OCI-LY7 (cell line): ENCODE measurements at regions not wholly inside any gene's neighbourhood (a gene's known extent, or its start where the extent isn't known, plus 50 kb on each side); places are given as distances from the start of the nearest gene placed in this dataset.

Experiments used
- BruUV-seq: library from RNA; stranded (reverse); fragments of 400-500 nt; replicated peaks from 2 replicates; lab custom pipeline; 2021; lab: Mats Ljungman, UMichigan
- CTCF ChIA-PET: fragments of 300-600 bp; sonication (Branson Sonifier 250); formaldehyde crosslinking; loops from one replicate; lab custom pipeline; 2022; ENCODE audit warnings: antibody characterized with exemption; ENCODE audit not compliant: unreplicated experiment; lab: Charles Lee
- POLR2A ChIA-PET: fragments of 300-600 bp; sonication (Branson Sonifier 250); formaldehyde crosslinking; loops from one replicate; lab custom pipeline; 2022; ENCODE audit warnings: antibody characterized with exemption; lab: Charles Lee
- DNase-seq: peaks from one replicate; pipeline ENCODE4 v3.0.0-alpha.2; 2015; ENCODE audit warnings: low spot score
- H2AFZ ChIP-seq: fragments of 200-600 bp; sonication (generic), shearing (Covaris generic); 2 replicates; pipeline ENCODE4 v1.6.1; 2014; ENCODE audit warnings: mild to moderate bottlenecking, antibody characterized with exemption, low read length, moderate library complexity
- H3K27ac ChIP-seq: fragments of 200-600 bp; sonication (generic); 2 replicates; pipeline ENCODE4 v1.5.1; 2014; ENCODE audit warnings: mixed run types, low read depth, mild to moderate bottlenecking, moderate library complexity, low read length, inconsistent platforms; ENCODE audit not compliant: poor library complexity, severe bottlenecking
- H3K36me3 ChIP-seq: fragments of 200-600 bp; sonication (generic); 2 replicates; pipeline ENCODE4 v1.6.1; 2014; ENCODE audit warnings: mild to moderate bottlenecking, antibody characterized with exemption, low read length, moderate library complexity, mixed read lengths; ENCODE audit not compliant: insufficient read depth
- H3K4me1 ChIP-seq: fragments of 200-600 bp; sonication (generic); 2 replicates; pipeline ENCODE4 v1.5.1; 2014; ENCODE audit warnings: mild to moderate bottlenecking, low read length; ENCODE audit not compliant: insufficient read depth, poor library complexity, severe bottlenecking
- H3K4me2 ChIP-seq: fragments of 200-600 bp; sonication (generic); 2 replicates; pipeline ENCODE4 v1.6.1; 2014; ENCODE audit warnings: mild to moderate bottlenecking, low read length
- H3K4me3 ChIP-seq: fragments of 200-600 bp; sonication (generic); 2 replicates; pipeline ENCODE4 v1.5.1; 2014; ENCODE audit warnings: mild to moderate bottlenecking, low read depth, low read length; ENCODE audit not compliant: poor library complexity, severe bottlenecking
- H3K79me2 ChIP-seq: fragments of 200-600 bp; sonication (generic); 2 replicates; pipeline ENCODE4 v1.6.1; 2016; ENCODE audit warnings: low read depth, mild to moderate bottlenecking, low read length, moderate library complexity, mixed read lengths; ENCODE audit not compliant: insufficient read depth
- H3K9me2 ChIP-seq: fragments of 200-600 bp; sonication (generic); 2 replicates; pipeline ENCODE4 v1.6.1; 2016; ENCODE audit warnings: mild to moderate bottlenecking, low read length, mixed read lengths; ENCODE audit not compliant: insufficient read depth
- H3K9me3 ChIP-seq: fragments of 200-600 bp; sonication (generic); 2 replicates; pipeline ENCODE4 v1.6.1; 2014; ENCODE audit warnings: mild to moderate bottlenecking, mixed run types, low read length, mixed read lengths
- H4K20me1 ChIP-seq: fragments of 200-600 bp; sonication (generic); 2 replicates; pipeline ENCODE4 v1.6.1; 2014; ENCODE audit warnings: mild to moderate bottlenecking, antibody characterized with exemption, low read length, moderate library complexity, mixed read lengths; ENCODE audit not compliant: insufficient read depth
- EZH2phosphoT487 ChIP-seq: fragments of 200-600 bp; sonication (generic); IDR thresholded peaks from 2 replicates; pipeline ENCODE4 v1.6.1; 2018; ENCODE audit warnings: low read depth, borderline replicate concordance, mild to moderate bottlenecking, mixed run types, antibody characterized with exemption, low read length, moderate library complexity, mixed read lengths
- intact Hi-C: fragments of 100-400 bp; cut with micrococcal nuclease; formaldehyde crosslinking; loops from one replicate; pipeline ENCODE4 v1.10.0; 2022; ENCODE audit not compliant: unreplicated experiment
- TF ChIP-seq, protein P1 (sequence below): fragments of 200-600 bp; sonication (generic); conservative IDR thresholded peaks from 2 replicates; pipeline ENCODE4 v1.5.1; 2014; ENCODE audit warnings: mild to moderate bottlenecking, antibody characterized with exemption, low read length, moderate library complexity, mixed read lengths

DNA sequence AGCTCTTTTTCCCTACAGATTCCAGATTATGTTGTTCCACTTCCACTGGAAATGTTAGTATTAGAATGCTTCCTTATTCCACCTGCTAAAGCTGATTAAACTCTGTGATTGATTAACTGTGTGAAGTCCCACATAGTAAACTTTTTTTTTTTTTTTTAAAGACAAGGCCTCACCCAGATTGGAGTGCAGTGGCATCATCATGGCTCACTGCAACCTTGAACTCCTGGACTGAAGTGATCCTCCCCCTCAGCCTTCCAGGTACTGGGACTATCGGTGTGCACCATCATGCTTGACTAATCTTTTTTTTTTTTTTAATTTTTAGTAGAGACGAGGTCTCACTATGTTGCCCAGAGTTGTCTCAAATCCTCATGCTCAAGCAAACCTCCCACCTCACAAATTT, 108.5 kb upstream of the RBMS1 start:
- Histone ChIP-seq H3K27ac (no peak overlapping the region), H3K4me3 (no peak overlapping the region), H3K4me2 (no peak overlapping the region), H3K9me2 (no peaks in the 10 kb centered on the region), H3K9me3 (no peaks in the 10 kb centered on the region), H3K79me2 (no peaks in the 10 kb centered on the region), H3K4me1 (no peaks in the 10 kb centered on the region), H4K20me1 (no peaks in the 10 kb centered on the region), H3K36me3 (no peaks in the 10 kb centered on the region), H2AFZ (no peak overlapping the region)
- ChIA-PET CTCF (no interaction called here), POLR2A (interaction anchor here (0.6 to 0.9 kb wide), 2 partner anchors 10 to 864 kb away, joined by 3 to 4 read pairs; no protein-coding TSS in a partner anchor)
- no peak for DNase-seq
- intact Hi-C loops = no loop called here
- TF ChIP-seq EZH2phosphoT487 = no peak
- TF ChIP-seq, protein P1, sequence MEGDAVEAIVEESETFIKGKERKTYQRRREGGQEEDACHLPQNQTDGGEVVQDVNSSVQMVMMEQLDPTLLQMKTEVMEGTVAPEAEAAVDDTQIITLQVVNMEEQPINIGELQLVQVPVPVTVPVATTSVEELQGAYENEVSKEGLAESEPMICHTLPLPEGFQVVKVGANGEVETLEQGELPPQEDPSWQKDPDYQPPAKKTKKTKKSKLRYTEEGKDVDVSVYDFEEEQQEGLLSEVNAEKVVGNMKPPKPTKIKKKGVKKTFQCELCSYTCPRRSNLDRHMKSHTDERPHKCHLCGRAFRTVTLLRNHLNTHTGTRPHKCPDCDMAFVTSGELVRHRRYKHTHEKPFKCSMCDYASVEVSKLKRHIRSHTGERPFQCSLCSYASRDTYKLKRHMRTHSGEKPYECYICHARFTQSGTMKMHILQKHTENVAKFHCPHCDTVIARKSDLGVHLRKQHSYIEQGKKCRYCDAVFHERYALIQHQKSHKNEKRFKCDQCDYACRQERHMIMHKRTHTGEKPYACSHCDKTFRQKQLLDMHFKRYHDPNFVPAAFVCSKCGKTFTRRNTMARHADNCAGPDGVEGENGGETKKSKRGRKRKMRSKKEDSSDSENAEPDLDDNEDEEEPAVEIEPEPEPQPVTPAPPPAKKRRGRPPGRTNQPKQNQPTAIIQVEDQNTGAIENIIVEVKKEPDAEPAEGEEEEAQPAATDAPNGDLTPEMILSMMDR = no peak
- BruUV-seq = no TSS peak

DNA sequence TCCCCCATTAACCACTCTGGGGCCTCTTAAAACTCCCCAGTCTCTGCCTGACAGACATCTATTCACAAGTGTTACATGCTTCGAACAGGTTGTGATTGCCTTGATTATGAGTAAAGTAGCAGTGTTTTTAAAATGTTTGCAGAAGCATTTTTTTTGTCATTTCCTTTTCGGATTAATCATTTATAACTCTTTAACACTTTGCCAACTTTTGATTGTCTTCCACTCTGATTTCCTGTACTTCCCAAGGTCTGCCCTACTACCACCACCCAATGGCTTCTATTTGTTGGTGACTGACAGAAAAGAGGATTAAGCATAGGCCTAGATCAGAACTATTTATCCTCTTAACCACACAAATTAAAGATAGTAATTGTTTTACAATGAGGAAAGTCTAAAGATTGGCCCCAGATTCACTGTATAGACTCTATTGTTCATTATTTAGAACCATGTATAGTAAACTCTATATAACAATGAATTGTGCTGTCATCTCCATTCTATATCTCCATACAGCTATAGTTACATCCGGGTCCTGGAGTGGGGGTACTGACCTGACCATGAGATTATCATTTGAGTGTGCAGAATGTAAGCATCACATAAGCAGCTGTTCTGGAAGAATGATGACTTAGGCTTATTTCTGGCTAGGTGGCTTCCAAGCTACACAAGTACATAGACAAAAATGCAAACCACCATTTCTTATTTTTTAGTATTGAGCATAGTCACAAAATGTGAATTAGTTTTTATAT, 110.3 kb upstream of the RBMS1 start:
- intact Hi-C loops = no loop called here

More for the DNA sequence above, 110.3 kb upstream of the RBMS1 start:
- no peaks in the 10 kb centered on the region for H4K20me1 ChIP-seq
- POLR2A ChIA-PET = no interaction called here
- H3K79me2 ChIP-seq = no peaks in the 10 kb centered on the region
- no peak overlapping the region for H3K27ac ChIP-seq
- H2AFZ ChIP-seq = no peak overlapping the region
- no peaks in the 10 kb centered on the region for H3K36me3 ChIP-seq
- no peaks in the 10 kb centered on the region for H3K9me2 ChIP-seq
- no peak overlapping the region for H3K4me2 ChIP-seq
- H3K4me1 ChIP-seq = no peaks in the 10 kb centered on the region
- CTCF ChIA-PET = no interaction called here
- TF ChIP-seq, protein P1 = no peak
- no peak for TF ChIP-seq EZH2phosphoT487
- BruUV-seq = no TSS peak
- DNase-seq = no peak
- no peaks in the 10 kb centered on the region for H3K9me3 ChIP-seq
- H3K4me3 ChIP-seq = no peak overlapping the region
